B cell (primary cell): ENCODE measurements at regions not wholly inside any gene's neighbourhood (a gene's known extent, or its start where the extent isn't known, plus 50 kb on each side); places are given as distances from the start of the nearest gene placed in this dataset.
A peak's percentile ranks its signal among the peaks of the same experiment; 100 is the strongest.

ENCODE experiments used
- CTCF ChIP-seq: fragments of 200-600 bp; IDR thresholded peaks from one replicate; pipeline ENCODE4 v1.8.0; 2022; ENCODE audit warnings: antibody characterized with exemption, mild to moderate bottlenecking
- EZH2 ChIP-seq: IDR thresholded peaks from 2 replicates; pipeline ENCODE4 v1.6.1; 2012; ENCODE audit warnings: borderline replicate concordance, low read depth, mild to moderate bottlenecking, moderate library complexity, low read length; ENCODE audit not compliant: insufficient read depth, poor library complexity, severe bottlenecking

- TF ChIP-seq CTCF (peak; percentile 10), EZH2 (no peak)
These were observed 198.1 kb downstream of the FOXO1 start for GRCh38 chr13:40468227-40468838.
